ENCODE measurements at regions not wholly inside any gene's neighbourhood (a gene's known extent, or its start where the extent isn't known, plus 50 kb on each side); places are given as distances from the start of the nearest gene placed in this dataset.

DNA sequence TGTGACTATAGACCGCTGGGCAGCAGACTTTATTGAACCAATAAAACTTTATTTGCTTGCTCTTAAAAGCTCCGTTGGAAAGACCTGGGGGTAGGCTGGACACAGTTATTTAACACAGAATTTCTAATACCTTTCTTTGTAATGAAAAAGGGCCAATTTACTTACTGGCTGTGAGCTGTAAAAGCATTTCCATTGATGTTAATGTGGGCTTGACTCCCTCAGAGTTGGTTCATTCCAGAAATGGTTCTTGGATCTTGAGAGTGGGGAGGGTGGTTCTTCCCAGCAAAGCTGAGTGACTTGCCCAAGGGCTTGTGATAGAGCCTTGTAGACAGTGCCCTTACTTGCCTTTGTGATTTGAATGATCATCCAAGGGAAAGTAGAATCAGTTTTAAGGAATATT, 100.6 kb downstream of the SOX4 start:
- no peaks in the 10 kb centered on the region for H3K4me1 ChIP-seq
- H3K4me3 ChIP-seq: no peak overlapping the region
- intact Hi-C loops (cut with DNase I): no loop called here
- no peaks in the 10 kb centered on the region for H3K9me3 ChIP-seq
- ATAC-seq (no peak), DNase-seq (no peak)
- WGBS, 2 donors: 57 to 65% methylated on average over 2 of the region's 2 CpGs
- no peaks in the 10 kb centered on the region for H3K36me3 ChIP-seq (replicated peaks in 1 of 2; ENCODE audit: insufficient read depth in 1 of 2, low read depth in 2 of 2)
- peak overlapping the region in 1 of 4 donors; percentile 45 for H3K27ac ChIP-seq
- H3K27me3 ChIP-seq: no peaks in the 10 kb centered on the region
- TF ChIP-seq, protein P1, sequence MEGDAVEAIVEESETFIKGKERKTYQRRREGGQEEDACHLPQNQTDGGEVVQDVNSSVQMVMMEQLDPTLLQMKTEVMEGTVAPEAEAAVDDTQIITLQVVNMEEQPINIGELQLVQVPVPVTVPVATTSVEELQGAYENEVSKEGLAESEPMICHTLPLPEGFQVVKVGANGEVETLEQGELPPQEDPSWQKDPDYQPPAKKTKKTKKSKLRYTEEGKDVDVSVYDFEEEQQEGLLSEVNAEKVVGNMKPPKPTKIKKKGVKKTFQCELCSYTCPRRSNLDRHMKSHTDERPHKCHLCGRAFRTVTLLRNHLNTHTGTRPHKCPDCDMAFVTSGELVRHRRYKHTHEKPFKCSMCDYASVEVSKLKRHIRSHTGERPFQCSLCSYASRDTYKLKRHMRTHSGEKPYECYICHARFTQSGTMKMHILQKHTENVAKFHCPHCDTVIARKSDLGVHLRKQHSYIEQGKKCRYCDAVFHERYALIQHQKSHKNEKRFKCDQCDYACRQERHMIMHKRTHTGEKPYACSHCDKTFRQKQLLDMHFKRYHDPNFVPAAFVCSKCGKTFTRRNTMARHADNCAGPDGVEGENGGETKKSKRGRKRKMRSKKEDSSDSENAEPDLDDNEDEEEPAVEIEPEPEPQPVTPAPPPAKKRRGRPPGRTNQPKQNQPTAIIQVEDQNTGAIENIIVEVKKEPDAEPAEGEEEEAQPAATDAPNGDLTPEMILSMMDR (IDR thresholded peaks at IDR 0.05): no peak
- TF ChIP-seq POLR2A (IDR thresholded peaks at IDR 0.05): no peak

DNA sequence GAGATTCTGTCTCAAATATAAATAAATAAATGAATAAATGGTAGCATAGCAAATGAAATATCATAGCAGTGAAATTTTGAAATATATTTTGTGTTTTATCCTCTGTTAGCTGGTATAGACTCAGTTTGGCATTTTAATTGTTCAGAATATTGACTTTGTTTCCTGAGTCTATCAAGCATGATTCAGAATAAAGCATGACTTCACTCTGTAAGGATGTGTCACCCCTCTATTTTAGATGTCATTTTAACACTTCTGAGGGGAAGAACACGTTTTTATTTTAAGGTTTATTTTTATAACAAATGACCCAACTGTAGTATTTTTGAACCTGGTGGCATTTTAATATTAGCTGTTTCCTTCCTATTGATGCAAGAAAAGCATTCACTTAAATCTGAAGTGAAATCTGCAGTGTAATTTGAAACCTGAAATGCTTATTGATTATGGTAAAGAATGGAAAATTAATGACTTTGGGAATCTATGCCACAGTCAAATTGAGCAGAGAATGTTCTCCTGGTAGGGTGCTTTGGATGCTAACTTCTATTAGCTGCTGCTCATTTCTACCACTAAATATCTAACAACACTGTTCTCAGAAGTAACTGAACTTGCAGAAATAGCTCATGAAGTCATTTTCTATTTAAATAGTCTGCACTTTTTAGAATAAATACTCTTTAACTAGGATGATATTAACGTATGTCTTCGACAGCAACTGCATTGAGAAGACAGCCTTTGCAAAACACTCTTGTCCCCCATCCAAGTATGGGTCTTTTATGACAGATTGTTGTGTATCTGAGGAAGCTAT, 114.2 kb downstream of the SOX4 start:
- Histone ChIP-seq H3K27ac (no peak overlapping the region), H3K4me1 (peaks cover 4% of the 10 kb centered on the region), H3K27me3 (no peaks in the 10 kb centered on the region), H3K4me3 (no peak overlapping the region), H3K36me3 (replicated peaks in 1 of 2; ENCODE audit: insufficient read depth in 1 of 2, low read depth in 2 of 2) (no peaks in the 10 kb centered on the region), H3K9me3 (no peaks in the 10 kb centered on the region)
- TF ChIP-seq POLR2A (IDR thresholded peaks at IDR 0.05): no peak
- TF ChIP-seq, protein P1 (IDR thresholded peaks at IDR 0.05): no peak
- 34 to 49% methylated on average over 3 of the region's 3 CpGs for WGBS, 2 donors
- DNase-seq: no peak
- intact Hi-C loops (cut with DNase I): no loop called here
- no peak for ATAC-seq

DNA sequence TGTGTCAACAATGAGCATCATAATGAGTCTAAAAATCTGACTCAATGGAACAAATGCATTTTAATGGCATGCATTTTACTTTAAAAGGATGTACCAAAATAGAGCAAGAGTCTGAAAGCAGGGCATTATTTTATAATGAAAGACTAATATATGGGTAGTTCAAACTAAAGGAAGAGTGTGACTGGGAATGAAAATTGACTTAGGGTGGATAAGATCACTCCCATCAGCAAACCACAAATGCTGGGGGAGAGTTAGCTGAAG, 114.7 kb downstream of the SOX4 start:
- H3K36me3 ChIP-seq (replicated peaks in 1 of 2; ENCODE audit: insufficient read depth in 1 of 2, low read depth in 2 of 2): no peaks in the 10 kb centered on the region
- no peaks in the 10 kb centered on the region for H3K27me3 ChIP-seq
- TF ChIP-seq POLR2A (IDR thresholded peaks at IDR 0.05): no peak
- TF ChIP-seq, protein P1 (IDR thresholded peaks at IDR 0.05): no peak
- intact Hi-C loops (cut with DNase I): no loop called here
- DNase-seq (no peak), ATAC-seq (no peak)
- no peak overlapping the region for H3K4me3 ChIP-seq
- no peak overlapping the region for H3K27ac ChIP-seq
- peaks cover 4% of the 10 kb centered on the region for H3K4me1 ChIP-seq
- H3K9me3 ChIP-seq: no peaks in the 10 kb centered on the region

DNA sequence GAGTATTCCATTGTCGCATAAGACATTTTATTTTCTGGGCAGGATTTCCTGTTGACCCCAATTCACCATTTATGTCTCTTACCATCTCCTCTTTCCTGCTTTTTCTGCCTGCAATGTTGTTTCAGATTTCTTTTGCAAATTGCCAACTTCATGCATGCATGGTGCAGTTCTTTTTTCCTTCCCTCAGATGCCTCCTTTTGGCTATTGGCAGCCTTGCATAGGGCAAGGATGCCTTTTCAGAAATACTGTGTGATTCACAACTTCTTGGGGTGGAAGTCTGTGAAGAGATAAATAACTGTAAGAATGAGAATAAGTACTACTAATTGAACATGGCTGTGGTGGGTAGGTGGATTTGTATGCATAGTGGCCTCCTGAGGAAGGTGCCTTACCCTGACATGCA, 116.7 kb downstream of the SOX4 start:
- Histone ChIP-seq H3K9me3 (no peaks in the 10 kb centered on the region), H3K36me3 (replicated peaks in 1 of 2; ENCODE audit: insufficient read depth in 1 of 2, low read depth in 2 of 2) (no peaks in the 10 kb centered on the region), H3K27ac (no peak overlapping the region), H3K4me3 (no peak overlapping the region), H3K4me1 (peaks cover 4% of the 10 kb centered on the region), H3K27me3 (no peaks in the 10 kb centered on the region)
- ATAC-seq: no peak
- no peak for DNase-seq
- WGBS, 2 donors: 79 to 83% methylated on average over 1 of the region's 1 CpG
- intact Hi-C loops (cut with DNase I): no loop called here
- TF ChIP-seq POLR2A (IDR thresholded peaks at IDR 0.05): no peak
- TF ChIP-seq, protein P1 (IDR thresholded peaks at IDR 0.05): no peak

DNA sequence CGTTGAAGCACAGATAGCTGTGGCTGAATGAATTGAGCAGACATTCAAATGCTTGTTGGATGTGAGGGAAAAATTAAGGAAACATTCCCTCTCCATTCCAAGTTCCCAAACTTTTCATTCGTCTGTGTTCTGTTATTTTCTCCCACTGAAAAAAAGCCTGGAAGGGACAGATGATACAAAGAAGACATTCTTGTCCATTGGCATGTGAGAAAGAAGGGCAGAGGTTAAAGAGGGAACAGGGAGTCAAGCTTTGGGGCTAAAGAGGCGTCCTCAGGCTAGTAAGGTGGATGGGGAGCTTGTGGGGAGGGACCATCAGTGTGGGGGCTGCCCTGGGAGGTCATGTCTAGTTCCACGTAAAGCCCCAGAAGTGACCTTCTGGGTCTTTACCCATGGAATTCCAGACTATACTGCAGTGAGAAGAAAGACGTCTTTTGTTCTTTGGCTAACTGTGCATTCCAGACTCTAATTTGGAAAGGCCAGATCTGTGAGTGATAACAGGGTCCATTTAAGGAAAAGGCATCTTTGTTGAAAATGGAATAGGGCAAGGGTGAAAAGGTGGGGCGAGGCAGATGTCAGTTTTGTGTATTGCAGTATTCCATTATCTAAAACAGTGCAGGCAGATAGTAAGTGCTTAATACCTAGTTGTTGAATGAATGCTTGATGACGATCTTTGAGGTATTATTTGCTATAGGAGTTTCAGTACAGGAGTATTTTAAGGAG, 117.5 kb downstream of the SOX4 start:
- Histone ChIP-seq H3K27ac (peak overlapping the region in 1 of 4 donors; percentile 38), H3K27me3 (no peaks in the 10 kb centered on the region), H3K4me3 (no peak overlapping the region), H3K36me3 (replicated peaks in 1 of 2; ENCODE audit: insufficient read depth in 1 of 2, low read depth in 2 of 2) (no peaks in the 10 kb centered on the region), H3K4me1 (peaks cover 4% of the 10 kb centered on the region), H3K9me3 (no peaks in the 10 kb centered on the region)
- intact Hi-C loops (cut with DNase I): no loop called here
- DNase-seq: no peak
- ATAC-seq: no peak
- TF ChIP-seq, protein P1 (IDR thresholded peaks at IDR 0.05): no peak
- 32 to 37% methylated on average over 7 of the region's 7 CpGs for WGBS, 2 donors
